ENCODE measurements at regions not wholly inside any gene's neighbourhood (a gene's known extent, or its start where the extent isn't known, plus 50 kb on each side); places are given as distances from the start of the nearest gene placed in this dataset.

- H3K9me3 ChIP-seq: no peaks in the 10 kb centered on the region
- no peaks in the 10 kb centered on the region; the same call in 1 of the 2 replicates for H3K27me3 ChIP-seq
- H3K4me3 ChIP-seq: no peak overlapping the region
- H3K36me3 ChIP-seq: no peaks in the 10 kb centered on the region
- DNase-seq: no peak
These were observed 202.1 kb upstream of the ZBTB20 start for GRCh38 chr3:115348951-115349745.

GRCh38 chr3:115350606-115351005 lies 203.5 kb upstream of the ZBTB20 start:
- H3K36me3 ChIP-seq: no peaks in the 10 kb centered on the region
- no peaks in the 10 kb centered on the region for H3K27me3 ChIP-seq
- H3K4me3 ChIP-seq: no peak overlapping the region
- DNase-seq: no peak
- H3K9me3 ChIP-seq: no peaks in the 10 kb centered on the region

- no peak for DNase-seq
- H3K36me3 ChIP-seq: no peaks in the 10 kb centered on the region
- no peaks in the 10 kb centered on the region for H3K27me3 ChIP-seq
- no peak overlapping the region for H3K4me3 ChIP-seq
- no peaks in the 10 kb centered on the region for H3K9me3 ChIP-seq
These were observed 204.1 kb upstream of the ZBTB20 start for GRCh38 chr3:115351193-115351592.

- Histone ChIP-seq H3K4me3 (no peak overlapping the region), H3K27me3 (no peaks in the 10 kb centered on the region), H3K9me3 (no peaks in the 10 kb centered on the region), H3K36me3 (no peaks in the 10 kb centered on the region)
- no peak for DNase-seq
These were observed 206.9 kb upstream of the ZBTB20 start for GRCh38 chr3:115354010-115354409.

- no peaks in the 10 kb centered on the region for H3K9me3 ChIP-seq
- no peaks in the 10 kb centered on the region for H3K36me3 ChIP-seq
- no peak overlapping the region for H3K4me3 ChIP-seq
- no peak for DNase-seq
- H3K27me3 ChIP-seq: no peaks in the 10 kb centered on the region
These were observed 210.4 kb upstream of the ZBTB20 start for GRCh38 chr3:115357456-115357855.

GRCh38 chr3:115359536-115359935 lies 212.4 kb upstream of the ZBTB20 start:
- no peaks in the 10 kb centered on the region for H3K9me3 ChIP-seq
- H3K36me3 ChIP-seq: no peaks in the 10 kb centered on the region
- H3K4me3 ChIP-seq: no peak overlapping the region
- no peaks in the 10 kb centered on the region for H3K27me3 ChIP-seq
- DNase-seq: no peak

- DNase-seq: peak; percentile 6
These were observed 214.7 kb upstream of the ZBTB20 start for GRCh38 chr3:115361806-115362205.

GRCh38 chr3:115363071-115363470 lies 216.0 kb upstream of the ZBTB20 start:
- Histone ChIP-seq H3K27me3 (no peaks in the 10 kb centered on the region), H3K9me3 (no peaks in the 10 kb centered on the region), H3K36me3 (no peaks in the 10 kb centered on the region), H3K4me3 (no peak overlapping the region)
- no peak for DNase-seq

More at GRCh38 chr3:115361806-115362205, 214.7 kb upstream of the ZBTB20 start:
- Histone ChIP-seq H3K36me3 (no peaks in the 10 kb centered on the region), H3K27me3 (no peaks in the 10 kb centered on the region), H3K9me3 (no peaks in the 10 kb centered on the region), H3K4me3 (no peak overlapping the region)

- no peak overlapping the region for H3K4me3 ChIP-seq
- no peaks in the 10 kb centered on the region for H3K27me3 ChIP-seq
- no peak for DNase-seq
- H3K36me3 ChIP-seq: no peaks in the 10 kb centered on the region
- no peaks in the 10 kb centered on the region for H3K9me3 ChIP-seq
These were observed 221.9 kb upstream of the ZBTB20 start for GRCh38 chr3:115369021-115369420.

- Histone ChIP-seq H3K36me3 (no peaks in the 10 kb centered on the region), H3K4me3 (no peak overlapping the region), H3K9me3 (no peaks in the 10 kb centered on the region)
These were observed 228.3 kb upstream of the ZBTB20 start for GRCh38 chr3:115375362-115375761.

GRCh38 chr3:115380883-115381572 lies 233.9 kb upstream of the ZBTB20 start:
- Histone ChIP-seq H3K9me3 (no peaks in the 10 kb centered on the region), H3K27me3 (no peaks in the 10 kb centered on the region; the same call in 1 of the 2 replicates), H3K4me3 (no peak overlapping the region), H3K36me3 (no peaks in the 10 kb centered on the region)
- no peak for DNase-seq

More at GRCh38 chr3:115375362-115375761, 228.3 kb upstream of the ZBTB20 start:
- no peaks in the 10 kb centered on the region; the same call in 1 of the 2 replicates for H3K27me3 ChIP-seq
- DNase-seq: no peak

- no peak overlapping the region for H3K4me3 ChIP-seq
- no peaks in the 10 kb centered on the region for H3K27me3 ChIP-seq
- H3K9me3 ChIP-seq: no peaks in the 10 kb centered on the region
- no peaks in the 10 kb centered on the region for H3K36me3 ChIP-seq
- peak; percentile 52 for DNase-seq
These were observed 234.5 kb upstream of the ZBTB20 start for GRCh38 chr3:115381573-115381912.

- Histone ChIP-seq H3K27me3 (no peaks in the 10 kb centered on the region), H3K4me3 (no peak overlapping the region), H3K36me3 (no peaks in the 10 kb centered on the region), H3K9me3 (no peaks in the 10 kb centered on the region)
- no peak for DNase-seq
These were observed 234.8 kb upstream of the ZBTB20 start for GRCh38 chr3:115381931-115382330.

- no peak for DNase-seq
- Histone ChIP-seq H3K9me3 (no peaks in the 10 kb centered on the region), H3K36me3 (no peaks in the 10 kb centered on the region), H3K27me3 (no peaks in the 10 kb centered on the region), H3K4me3 (no peak overlapping the region)
These were observed 237.3 kb upstream of the ZBTB20 start for GRCh38 chr3:115384381-115384780.

GRCh38 chr3:115385774-115386730 lies 237.3 kb upstream of the GAP43 start:
- no peak overlapping the region for H3K4me3 ChIP-seq
- H3K27me3 ChIP-seq: no peaks in the 10 kb centered on the region
- H3K9me3 ChIP-seq: no peaks in the 10 kb centered on the region

GRCh38 chr3:115388166-115388565 lies 235.1 kb upstream of the GAP43 start:
- DNase-seq: no peak
- Histone ChIP-seq H3K36me3 (no peaks in the 10 kb centered on the region), H3K4me3 (no peak overlapping the region)

More at GRCh38 chr3:115385774-115386730, 237.3 kb upstream of the GAP43 start:
- no peaks in the 10 kb centered on the region for H3K36me3 ChIP-seq
- DNase-seq: no peak

GRCh38 chr3:115388811-115389210 lies 234.5 kb upstream of the GAP43 start:
- Histone ChIP-seq H3K4me3 (no peak overlapping the region), H3K36me3 (no peaks in the 10 kb centered on the region), H3K9me3 (no peaks in the 10 kb centered on the region), H3K27me3 (no peaks in the 10 kb centered on the region; the same call in 1 of the 2 replicates)
- no peak for DNase-seq

More at GRCh38 chr3:115388166-115388565, 235.1 kb upstream of the GAP43 start:
- Histone ChIP-seq H3K27me3 (no peaks in the 10 kb centered on the region; the same call in 1 of the 2 replicates), H3K9me3 (no peaks in the 10 kb centered on the region)
